NCI-H2227 treated with DMSO at 0.1 percent for 48 hours (cell line): ENCODE measurements at regions not wholly inside any gene's neighbourhood (a gene's known extent, or its start where the extent isn't known, plus 50 kb on each side); places are given as distances from the start of the nearest gene placed in this dataset.
A peak's percentile ranks its signal among the peaks of the same experiment; 100 is the strongest.

Experiments
- DNase-seq: peaks from one replicate; lab custom pipeline; 2025; lab: John Stamatoyannopoulos, UW

GRCh38 chr2:223107825-223108224 is 55.8 kb downstream of the KCNE4 start:
- DNase-seq, result no peak

- DNase-seq, result no peak
These were observed 56.5 kb downstream of the KCNE4 start for GRCh38 chr2:223108351-223109050.

DNA sequence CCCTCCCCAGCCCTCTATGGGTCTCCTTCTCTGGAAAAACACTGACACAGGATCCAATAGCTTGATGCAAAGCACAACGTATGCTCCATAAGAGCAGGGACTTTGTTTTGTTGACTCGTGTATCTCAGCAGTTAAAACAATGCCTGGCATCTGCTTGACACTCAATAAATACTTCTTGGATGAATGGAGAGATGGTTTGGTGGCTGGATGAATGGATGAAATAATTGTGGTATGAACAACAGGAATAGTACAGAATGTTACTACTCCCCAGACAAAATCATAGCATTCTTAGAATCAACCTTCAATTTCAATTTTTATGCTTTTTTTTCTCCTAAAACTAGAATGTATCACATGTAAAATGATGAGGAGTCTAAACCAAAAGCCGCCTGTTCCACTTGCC is 57.4 kb downstream of the KCNE4 start:
- DNase-seq, result no peak

- no peak for DNase-seq
These were observed 61.2 kb downstream of the KCNE4 start for GRCh38 chr2:223113161-223113560.

DNA sequence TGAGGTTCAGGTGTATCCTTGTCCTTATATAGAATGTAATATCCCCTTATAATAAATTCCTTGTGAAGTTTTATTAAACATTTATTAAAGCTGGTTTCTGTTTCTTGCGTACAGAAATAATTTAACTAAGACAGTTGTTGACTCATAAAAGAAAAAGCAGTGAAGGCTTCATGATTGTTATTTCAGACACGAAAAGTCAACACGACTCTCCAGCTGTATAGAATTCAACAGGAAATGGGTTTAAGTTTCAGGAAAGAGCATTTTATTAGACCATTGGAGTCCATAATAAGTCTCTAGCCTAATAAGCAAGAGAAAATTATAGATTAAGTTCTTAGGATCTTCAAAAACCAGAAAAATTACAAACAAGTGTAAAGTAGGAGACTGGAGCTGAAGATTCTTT is 62.2 kb downstream of the KCNE4 start:
- no peak for DNase-seq

DNA sequence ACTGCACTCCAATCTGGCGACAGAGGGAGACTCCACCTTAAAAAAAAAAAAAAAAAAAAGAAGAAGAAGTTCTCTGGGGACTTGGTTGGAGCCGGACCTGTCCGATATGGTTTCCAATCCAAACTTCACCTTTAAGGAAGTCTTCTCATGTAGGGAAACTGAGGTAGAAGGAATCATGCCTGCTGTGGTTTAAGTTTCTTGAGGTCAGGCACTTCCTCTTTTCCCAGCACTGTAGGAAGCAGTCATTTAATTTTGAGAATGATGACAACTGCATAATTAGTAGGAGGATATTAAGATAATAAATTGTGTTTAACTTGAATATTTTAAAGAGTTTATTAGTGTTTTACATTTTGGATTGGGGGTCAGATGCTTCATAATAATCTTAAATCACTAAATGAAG is 62.9 kb downstream of the KCNE4 start:
- DNase-seq, result no peak

DNA sequence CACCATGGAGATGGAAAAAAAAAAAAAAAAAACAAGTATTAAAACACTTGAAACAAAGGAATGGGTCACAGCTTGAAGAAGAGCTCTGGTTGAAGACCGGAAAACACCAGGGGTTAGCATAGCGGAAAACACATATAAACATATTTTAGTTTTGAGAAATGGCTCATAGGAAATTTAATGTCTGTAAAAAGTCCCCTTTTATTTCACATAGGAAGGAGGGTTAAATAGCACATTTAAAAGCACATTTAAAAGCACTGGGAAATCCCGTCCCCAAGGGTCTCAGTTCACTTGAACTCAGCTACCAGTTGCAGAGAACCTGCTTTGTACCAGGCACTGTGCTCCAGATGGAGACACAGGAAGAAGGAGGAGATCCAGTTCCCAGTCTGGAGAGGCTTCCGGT is 65.5 kb downstream of the KCNE4 start:
- DNase-seq, result no peak

GRCh38 chr2:223121283-223121682 is 69.3 kb downstream of the KCNE4 start:
- no peak for DNase-seq

DNA sequence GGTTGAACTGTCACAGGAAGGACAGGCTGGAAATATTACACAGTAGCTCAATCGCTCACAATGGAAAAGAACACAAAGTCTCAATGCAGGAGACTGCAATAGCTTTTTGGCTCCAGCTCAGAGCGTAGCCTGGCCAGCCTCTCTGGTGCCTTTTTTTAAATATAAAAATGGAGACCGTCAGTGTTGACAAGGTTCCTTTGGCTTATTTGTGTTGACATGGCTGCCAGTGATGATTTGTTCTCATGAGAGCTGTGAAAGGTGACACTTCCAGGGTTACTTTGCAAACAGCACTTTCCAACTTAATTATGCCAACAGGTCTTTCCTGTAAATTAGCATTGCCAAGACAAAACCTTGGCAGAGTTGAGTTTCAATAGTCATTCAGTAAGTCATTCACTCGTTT is 70.8 kb downstream of the KCNE4 start:
- DNase-seq, result no peak

- no peak for DNase-seq
These were observed 72.0 kb downstream of the KCNE4 start for GRCh38 chr2:223123855-223124610.

DNA sequence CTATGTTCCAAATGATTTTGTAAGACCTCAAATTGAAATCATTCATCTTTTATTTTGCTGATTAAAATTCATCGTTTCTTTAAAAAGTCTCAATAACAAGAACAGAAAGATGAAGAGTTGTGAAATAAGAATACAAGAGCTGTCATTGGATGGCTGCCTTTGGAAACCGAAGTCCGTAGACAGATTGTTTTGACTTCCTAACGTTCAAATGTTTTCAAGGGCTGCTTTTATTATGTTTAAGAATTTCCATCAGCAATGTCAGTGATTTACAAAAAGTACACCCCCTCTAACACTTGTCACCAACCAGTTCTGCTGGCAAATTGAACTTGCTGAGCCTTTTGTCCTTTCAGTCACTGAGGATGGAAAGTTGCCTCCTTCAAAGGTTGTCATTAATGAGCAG is 89.6 kb downstream of the KCNE4 start:
- DNase-seq, result no peak

DNA sequence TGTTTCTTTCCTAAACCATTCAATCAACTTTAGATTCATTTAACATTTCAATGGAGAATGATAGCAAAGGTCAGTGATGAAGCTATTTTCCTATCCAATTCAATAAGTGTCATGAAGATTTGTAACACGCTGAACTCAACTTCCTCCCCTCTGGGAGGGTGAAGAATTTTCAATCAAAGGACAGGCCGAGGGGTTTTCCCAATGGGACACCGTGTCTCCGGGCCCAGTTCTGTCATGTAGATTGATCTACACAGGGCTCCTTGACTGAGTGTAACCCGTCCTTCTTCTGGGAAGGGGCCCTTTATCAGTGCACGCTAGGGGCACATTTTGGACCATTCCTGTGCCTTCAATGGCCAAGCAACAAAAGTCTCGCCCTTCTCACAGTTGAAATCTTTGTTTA is 90.1 kb downstream of the KCNE4 start:
- no peak for DNase-seq

DNA sequence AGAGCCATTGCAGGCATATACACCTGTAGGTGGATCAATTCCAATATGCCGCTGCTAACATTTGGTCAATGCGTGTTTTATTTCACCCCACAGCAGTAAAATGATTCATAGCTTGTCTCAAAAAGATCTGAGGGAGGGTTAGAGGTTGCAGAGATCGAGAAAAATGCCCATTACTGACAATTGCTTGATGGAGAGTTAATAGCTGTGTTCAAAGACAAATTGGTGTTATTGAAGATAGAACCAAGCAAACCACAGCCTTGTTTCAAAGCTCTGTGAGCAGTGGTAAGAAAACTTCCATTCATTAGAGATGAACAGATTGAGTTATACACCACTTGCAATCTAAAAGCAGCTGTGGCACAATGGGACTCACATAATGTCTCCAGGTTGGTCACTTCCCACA is 95.4 kb downstream of the KCNE4 start:
- DNase-seq, result peak; percentile 87

GRCh38 chr2:223148516-223148915 is 96.5 kb downstream of the KCNE4 start:
- no peak for DNase-seq

DNA sequence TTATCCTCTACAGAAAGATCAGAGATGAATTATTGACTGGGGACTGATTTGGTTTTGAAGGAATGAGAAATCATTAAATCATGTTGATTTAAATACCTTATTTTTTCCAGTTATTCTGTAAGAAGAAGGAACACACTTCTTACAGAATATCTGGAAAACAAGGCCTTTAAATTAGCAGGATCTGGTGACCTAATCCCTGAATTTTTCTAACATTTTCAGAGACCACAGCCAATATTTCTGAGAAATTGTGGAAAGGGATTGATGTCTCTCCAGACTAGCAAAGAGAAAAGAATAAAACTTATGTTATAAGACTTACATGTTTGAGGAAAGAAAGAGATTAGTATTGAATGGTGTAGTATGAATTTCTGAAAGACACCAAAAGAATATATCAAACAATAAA is 104.0 kb downstream of the KCNE4 start:
- DNase-seq, result no peak

GRCh38 chr2:223161873-223162458 is 110.0 kb downstream of the KCNE4 start:
- no peak for DNase-seq

- DNase-seq, result no peak
These were observed 113.6 kb downstream of the KCNE4 start for GRCh38 chr2:223165423-223166214.

- no peak for DNase-seq
These were observed 114.2 kb downstream of the KCNE4 start for GRCh38 chr2:223166215-223166493.

- DNase-seq, result no peak
These were observed 115.1 kb downstream of the KCNE4 start for GRCh38 chr2:223166983-223167650.

- DNase-seq, result no peak
These were observed 118.0 kb downstream of the KCNE4 start for GRCh38 chr2:223169830-223170605.

DNA sequence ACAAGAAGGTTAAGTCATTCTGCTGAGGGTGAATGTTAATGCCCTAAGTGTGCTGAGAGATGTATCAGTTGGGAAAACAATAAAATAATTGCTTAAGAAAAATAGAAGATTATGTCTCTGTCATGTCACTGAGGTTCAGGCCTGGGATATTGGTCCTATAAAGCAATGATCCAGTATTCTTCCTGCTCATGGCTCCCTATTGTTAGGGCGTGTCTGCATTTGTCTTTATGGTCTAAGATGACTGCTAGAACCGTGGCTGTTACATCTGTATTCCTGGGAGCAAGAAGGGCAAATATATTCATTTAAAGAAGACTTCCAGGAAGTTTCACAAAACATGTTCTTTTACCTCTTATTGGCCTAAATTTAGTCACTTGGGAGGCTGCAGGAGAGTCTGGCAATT is 125.0 kb downstream of the KCNE4 start:
- DNase-seq, result no peak
